HG02623 (cell line): ENCODE measurements at regions not wholly inside any gene's neighbourhood (a gene's known extent, or its start where the extent isn't known, plus 50 kb on each side); places are given as distances from the start of the nearest gene placed in this dataset.

ENCODE experiments used
- ATAC-seq: cut with Tn5 transposase; IDR thresholded peaks from one replicate; pipeline ENCODE4 v1.9.1; 2021; ENCODE audit warnings: moderate library complexity; ENCODE audit not compliant: unreplicated experiment

DNA sequence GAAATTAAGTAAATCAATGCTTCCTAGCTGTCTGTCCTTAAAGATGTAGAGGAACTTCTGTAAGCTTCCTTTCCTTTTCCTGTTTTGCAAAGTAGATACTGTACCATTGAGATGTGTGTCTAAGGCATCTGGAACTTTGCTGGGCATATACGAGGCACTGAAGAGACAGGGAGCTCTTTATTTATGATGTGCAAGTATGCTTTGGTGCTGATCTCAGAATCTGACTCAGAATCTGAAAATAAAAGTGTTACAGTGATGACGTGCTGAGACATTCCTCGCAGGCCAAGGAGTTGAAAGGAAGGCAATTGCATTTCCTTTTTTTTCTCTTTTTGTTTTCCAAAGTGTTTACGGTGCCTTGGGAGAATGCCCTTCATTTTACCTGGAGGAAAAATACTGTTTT lies 230.9 kb upstream of the RGPD4 start:
- no peak for ATAC-seq

DNA sequence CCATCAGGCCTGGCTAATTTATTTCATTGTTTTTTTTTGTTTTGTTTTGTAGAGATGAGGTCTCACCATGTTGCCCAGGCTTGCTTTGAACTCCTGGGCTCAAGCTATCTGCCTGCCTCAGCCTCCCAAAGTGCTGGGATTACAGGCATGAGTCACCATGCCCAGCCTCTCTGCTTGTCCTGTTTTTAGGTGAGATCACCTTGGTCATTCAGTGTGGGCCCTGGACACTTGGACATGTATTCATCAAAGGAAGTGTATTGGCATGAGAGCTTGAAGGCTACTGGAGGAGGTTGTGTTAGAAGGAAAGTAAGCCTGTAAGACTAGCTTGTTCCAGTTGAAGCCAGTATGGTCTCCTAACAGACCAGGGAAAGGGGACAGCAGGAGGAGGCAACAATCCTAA lies 229.2 kb upstream of the RGPD4 start:
- no peak for ATAC-seq

DNA sequence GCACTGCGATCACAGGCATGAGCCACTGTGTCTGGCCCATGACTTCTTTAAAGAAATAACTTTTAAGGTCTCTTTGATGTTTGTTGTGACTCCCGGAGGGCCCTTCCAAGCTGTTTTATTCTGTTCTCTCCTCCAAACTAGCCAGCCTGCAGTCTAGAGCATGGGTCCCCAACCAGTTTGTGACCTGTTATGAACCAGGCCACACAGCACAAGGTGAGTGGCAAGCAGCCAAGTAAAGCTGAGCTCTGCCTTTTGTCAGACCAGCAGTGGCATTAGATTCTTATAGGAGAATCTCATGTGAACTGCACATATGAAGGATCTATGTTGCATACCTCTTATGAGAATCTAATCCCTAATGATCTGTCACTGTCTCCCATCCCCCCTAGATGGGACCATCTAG lies 223.9 kb upstream of the RGPD4 start:
- no peak for ATAC-seq

DNA sequence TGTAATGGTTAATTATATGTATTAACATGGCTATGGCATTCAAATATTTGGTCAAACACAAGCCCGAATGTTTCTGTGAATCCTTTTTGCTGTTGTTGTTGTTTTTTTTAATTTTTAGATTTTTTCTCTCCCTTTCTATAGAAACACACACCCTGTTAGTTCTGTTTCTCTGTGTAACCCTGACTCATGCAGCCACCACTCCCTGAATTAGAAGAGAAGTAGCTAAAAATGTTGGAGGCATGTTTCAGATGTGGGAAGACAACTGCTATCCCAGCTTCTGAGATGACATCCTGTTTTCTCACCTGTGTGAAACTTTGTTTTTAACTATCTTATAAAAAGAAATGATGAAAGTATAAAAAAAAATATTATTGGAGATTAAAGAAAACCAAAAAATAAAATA lies 219.6 kb upstream of the RGPD4 start:
- ATAC-seq: no peak

DNA sequence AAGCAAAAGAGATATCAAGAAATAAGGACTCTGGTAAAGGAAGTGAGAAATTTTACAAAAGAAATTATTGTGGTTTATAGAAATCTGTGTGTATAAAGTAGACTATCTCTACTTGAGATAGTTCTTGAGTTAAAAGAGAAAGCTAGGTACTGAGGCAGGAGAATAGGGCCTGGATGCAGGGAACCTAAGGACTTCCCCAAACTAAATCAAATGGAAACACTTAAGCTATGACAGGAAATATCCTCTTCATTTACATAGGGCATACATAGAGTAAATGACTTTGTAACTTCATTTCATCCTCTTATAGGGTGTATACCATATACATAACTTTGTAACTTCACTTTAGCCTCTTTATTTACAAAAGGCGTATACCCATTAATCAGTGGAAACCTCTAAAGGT lies 219.2 kb upstream of the RGPD4 start:
- ATAC-seq: no peak

DNA sequence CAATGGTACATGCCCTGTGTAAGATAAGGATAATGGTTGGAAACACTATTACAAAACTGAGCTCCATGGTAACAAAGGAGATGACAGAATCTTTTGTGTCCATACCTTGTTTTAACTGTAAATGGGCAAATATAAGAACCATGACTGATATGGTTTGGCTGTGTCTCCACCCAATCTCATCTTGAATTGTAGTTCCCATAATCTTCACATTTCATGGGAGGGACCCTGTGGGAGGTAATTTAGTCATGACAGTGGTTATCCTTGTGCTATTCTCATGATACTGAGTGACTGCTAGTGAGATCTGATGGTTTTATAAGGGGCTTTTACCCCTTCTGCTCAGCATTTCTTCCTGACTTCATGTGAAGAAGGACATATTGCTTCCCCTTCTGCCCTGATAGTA lies 211.7 kb upstream of the RGPD4 start:
- ATAC-seq: no peak

DNA sequence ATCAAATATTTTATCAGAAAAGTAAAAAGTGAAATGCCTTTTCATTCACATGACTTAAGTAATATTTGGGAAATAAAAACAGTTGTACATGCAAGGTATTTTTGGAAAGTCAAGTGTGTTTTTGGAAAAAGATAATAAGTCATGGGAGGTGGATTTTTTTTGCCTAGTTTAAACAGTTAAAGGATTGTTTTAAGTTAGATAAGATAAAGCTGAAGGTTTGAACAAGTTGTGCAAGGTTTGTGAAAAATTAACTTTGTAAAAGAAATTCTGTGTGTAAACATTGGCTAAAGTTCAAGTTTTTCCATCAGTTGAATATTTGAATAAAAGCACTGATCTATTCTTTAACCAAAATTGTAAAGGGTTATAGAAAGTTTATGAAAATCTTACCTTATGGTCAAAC lies 207.9 kb upstream of the RGPD4 start:
- no peak for ATAC-seq

DNA sequence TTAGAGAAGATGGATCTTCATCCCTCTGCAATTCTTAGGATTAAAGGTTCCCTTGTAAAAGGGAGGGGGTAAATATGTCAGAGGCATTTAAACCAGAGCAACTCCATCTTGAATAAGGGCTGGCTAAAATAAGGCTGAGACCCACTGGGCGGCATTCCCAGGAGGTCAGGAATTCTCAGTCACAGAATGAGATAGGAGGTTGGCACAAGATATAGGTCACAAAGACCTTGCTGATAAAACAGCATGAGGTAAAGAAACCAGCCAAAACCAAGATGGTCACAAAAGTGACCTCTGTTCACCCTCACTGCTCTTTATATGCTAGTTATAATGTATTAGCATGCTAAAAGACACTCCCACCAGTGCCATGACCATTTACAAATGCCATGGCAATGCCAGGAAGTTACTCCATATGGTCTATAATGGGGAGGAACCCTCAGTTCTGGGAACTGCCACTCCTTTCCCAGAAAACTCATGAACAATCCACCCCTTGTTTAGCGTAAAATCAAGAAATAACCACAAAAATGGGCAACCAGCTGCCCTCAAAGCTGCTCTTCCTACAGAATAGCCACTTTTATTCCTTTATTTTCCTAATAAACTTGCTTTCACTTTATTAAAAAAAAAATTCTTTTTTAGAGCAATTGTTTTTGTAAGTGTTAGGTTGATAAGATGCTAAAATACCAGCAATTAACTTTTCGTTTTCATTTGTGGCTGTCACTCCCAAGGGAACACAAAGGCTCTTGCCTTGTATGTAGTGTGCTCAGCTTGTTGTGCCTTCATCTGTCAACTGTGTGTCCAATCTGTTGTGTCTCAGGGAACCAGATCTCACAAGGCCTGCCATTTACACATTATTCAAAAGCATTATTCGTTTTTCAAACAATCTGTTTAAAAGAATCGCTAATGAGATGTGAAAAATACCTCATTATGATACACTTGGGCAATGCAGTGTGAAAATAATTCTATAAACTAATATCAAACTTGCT lies 205.2 kb upstream of the RGPD4 start:
- no peak for ATAC-seq

DNA sequence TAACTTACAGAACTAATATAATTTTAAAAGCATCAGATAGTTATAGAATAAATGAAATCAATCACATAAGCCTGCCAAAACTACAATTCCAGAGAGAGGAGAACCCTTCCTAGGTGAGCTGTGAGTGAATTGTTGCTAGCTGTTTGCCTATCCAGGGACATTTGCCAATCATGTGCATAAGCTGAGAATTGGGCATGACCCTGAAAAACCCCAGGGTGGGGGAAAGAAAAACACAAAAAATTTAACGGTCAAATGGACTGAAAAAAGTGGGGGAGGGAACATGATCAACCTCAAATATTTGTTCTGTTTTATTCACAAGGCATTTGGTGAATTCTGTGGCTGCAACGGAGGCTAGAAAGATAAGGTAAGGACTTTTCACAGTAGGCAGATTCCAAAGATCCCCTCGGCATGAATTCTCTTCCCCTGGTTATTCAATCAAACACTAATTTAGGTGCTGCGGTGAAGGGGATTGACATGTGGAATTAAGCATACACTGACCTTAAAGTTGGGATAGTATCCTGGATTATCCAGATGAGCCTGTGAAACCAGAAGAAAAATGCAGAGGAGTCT lies 203.9 kb upstream of the RGPD4 start:
- no peak for ATAC-seq

DNA sequence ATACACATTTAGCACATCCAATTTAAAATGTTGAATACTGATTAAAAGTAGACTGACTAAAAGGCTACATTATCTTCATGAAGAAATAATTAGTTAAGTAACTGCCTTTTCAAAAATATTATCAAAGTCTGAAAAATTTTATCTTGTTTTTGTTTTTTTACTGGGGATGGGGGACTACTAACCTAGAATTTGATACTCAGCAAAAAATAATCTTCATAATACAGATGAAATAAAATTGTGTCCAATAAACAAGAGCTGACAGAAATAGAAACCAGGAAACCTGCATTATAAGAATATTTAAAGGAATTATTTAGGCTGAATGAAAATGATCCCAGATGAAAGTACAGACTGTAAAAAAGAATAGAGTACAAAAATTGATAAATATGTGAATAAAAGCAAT lies 200.7 kb upstream of the RGPD4 start:
- no peak for ATAC-seq

DNA sequence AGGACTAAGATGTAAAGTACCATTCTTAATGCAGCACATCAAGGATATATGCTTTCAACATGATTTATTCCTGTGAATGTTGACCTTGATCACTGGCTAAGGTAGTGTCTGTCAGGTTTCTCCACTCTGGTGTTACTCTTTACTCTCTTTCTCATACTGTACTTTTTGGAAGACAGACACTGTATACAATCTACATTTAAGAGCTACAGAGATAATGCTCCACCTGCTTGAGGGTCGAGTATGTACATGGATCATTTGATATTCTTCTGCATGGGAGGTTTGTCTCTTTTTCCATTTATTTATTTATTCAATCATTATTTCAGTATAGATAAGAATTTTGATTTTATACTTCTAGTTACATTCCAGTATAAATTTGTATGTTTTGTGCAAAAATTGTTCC lies 199.5 kb upstream of the RGPD4 start:
- no peak for ATAC-seq

DNA sequence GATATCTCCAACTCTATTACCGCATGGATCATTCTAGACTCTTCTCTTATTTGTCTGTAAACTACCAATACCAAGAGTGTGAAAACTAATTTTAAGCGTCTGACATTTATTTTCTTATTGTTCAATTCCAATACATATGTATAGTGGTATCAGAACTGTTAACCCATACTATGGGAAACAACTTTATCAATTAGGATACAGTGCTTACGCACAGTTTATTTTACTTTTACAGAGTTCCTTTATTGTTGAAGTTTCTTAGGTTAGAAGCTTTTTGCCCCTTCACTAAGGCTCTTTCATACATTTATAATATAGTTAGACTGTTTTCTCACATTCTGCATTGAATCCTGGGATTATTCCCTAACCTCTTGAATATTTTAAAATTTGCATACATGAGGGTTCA lies 198.8 kb upstream of the RGPD4 start:
- no peak for ATAC-seq

DNA sequence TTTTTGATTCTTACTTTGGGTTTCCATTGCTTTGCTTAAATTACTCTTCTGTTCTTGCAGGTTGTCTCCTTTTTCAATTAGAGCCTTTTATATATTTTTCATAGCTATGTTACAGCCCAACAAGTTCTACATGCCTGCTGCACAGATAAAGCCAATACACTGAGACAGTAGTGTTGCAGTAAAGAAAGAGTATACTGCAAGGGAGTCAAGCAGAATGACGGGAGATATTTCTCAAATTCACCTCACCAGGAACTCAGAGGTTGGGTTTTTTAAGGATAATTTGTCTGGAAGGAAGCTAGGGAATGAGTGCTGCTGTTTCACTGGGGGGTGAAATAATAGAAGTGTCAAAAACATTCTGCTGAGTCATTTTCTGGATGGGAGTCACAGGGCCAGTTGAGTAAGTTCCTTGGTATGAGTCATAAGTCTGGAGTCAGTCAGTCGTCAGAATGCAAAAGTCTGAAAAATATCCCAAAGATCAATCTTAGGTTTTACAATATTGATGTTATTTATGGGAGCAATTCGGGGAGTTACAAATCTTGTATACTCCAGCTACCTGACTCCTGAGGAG lies 193.0 kb upstream of the RGPD4 start:
- no peak for ATAC-seq

DNA sequence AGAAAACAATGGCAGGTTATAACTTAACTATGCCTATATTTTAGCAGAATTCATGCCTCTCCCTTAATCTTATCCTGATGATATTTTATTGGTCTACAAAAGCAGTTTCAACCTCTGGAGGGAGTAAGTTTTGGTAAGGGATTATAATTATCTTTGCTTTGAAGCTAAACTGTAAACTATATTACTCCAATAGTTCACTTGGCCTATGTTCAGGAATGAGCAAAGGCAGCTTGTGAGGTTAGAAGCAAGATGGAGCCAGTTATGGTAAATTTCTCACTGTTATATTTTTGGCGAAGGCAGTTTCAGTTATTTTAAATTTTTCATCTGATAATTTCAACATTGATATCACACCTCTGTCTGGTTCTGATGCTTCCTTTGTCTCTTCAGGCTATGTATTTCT lies 192.5 kb upstream of the RGPD4 start:
- no peak for ATAC-seq

DNA sequence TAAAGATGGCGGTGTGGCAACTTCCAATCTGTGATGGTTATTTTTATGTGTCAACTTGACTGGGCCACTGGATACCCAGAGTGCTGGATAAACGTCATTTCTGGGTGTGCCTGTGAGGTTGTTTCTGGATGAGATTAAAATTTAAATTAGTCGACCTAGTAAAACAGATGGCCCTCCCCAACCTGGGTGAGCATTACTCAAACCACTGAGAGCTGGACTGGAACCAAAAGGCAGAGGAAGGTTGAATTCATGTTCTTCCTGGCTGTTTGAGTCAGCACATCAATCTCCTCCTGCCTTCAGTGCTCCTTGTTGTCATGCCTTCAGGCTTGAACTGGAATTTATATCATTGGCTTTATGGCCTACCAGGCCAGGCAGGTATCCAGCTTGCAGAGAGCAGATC lies 190.8 kb upstream of the RGPD4 start:
- ATAC-seq: no peak

DNA sequence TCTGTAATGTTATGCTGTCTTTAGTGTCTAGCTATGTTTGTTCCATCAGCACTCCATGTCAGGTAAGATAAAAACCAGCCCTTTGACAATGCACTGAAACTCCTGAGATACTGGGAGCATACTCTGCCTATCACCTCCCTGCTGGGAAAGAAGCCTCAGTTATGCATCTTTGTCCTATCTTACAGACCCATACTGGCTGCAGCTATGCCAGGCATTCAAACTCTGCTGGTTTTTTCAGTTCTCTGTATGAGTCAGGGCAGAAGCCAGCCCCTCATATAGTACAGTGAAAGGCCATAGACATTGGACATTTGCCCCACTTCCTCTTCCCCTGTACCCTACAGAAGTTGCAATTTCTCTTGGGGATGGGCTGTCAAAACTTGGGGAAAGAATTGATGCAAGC lies 181.1 kb upstream of the RGPD4 start:
- no peak for ATAC-seq

DNA sequence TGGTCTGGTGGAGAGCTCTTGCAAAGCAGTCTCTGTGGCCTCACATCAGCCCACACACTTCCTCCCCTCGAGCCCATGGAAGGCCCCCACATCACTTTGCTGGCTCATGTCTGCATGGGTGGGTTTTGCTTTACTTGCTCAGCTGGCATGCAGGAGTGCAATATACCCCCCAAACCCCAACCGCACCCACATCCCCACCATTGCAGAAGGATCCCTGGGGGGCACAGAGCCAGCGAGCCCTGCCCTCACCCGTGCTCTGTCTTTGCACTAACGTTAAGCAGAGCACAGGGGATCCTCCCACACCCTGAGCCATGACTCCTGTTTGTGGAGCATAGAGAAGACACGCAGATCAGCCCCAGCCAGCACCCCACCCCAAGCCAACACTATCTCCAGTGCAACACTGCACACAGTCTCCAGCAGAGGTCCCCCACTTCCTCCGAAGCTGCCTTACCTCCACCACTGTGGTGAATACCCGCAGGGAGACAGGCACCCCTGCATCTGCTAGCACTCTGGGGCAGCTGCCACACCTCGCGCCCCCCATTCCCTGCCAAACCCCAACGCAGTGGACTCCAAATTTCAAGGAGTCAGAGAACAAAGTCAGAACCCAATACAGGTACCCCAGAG lies 177.8 kb upstream of the RGPD4 start:
- ATAC-seq: no peak

DNA sequence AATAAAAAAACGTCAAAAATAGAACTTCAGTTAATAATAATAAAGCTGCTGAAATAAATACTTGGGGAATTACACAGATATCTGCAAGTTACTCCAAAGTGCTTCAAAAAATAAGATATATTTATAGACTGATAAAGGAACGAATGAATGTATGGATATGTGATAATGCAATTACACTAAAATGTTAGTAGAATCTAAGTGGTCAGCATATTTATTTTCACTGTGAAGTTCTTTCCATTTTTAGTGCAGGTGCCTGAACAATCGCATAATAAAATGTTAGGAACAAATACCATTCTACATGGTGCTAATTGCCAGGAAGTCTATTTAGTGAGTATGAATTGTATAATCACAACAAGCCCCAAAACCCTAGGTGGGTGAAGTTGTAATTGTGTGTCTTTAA lies 169.6 kb upstream of the RGPD4 start:
- no peak for ATAC-seq

DNA sequence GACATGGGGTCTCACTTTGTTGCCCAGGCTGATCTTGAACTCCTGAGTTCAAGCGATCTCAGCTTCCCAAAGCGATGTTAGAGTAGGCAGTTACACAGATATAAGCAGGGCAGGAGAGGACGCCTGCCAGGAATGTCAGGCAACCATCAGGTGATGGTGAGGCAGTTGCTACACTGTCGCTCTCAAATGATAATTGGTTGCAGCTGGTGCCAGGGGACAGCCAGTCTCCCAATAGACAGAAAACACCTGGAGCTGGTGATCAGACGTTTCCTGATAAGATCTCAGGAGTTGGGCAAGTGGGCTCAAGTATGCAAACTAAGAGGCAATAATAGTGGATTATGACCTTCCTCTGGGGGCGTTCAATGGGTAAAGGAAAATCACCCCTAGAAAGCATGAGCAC lies 163.1 kb upstream of the RGPD4 start:
- no peak for ATAC-seq

DNA sequence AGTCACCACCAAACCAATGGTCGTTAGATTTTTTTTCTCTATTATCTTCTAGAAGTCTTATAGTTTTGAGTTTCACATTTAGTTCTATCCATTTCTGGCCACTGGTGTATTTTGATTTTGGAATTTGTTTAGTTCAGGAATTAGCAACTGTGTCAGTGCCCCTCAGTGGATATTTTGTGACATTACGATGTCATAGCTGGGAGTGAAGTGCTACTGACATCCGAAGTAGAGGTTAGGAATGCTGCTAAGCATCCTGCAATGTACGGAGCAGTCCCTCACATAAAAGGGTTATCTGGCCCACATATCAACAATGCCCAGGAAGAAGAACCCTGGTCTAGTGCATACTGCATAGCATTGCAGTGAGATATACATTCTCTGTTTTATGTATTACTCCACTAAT lies 157.4 kb upstream of the RGPD4 start:
- no peak for ATAC-seq

DNA sequence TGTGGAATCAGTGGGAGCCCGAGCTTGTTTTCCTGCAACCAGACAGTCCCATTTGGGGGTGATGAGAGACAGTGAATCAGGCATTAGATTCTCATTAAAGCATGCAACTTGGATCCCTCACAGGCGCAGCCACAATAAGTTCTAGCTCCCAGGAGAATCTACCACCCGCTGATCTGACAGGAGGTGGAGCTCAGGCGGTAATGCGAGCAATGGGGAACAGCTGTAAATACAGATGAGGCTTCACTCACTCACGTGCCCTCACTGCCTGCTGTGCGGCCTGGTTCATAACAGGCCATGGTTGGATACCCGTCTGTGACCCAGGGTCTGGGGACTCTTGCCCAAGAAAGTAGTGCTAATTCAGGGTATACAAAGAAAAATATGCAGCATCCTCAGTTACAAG lies 144.8 kb upstream of the RGPD4 start:
- ATAC-seq: no peak

DNA sequence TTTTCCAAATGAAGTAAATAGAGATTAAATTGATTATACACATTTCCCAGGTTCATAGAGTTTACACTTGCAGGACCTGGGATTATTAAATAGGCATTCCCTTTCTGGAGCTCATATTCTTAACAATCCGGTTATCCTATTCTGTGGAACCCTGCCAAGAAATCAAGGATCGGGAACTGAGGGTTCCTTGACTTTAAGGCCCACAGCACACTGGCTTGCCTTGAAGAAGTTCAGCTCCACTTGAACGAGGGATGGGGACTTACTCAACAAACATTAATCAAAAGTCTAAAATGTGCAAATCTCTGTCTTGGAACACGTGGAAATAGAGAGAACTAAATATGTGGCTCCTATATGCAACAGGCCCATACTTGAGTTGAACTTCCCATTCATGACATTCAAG lies 142.3 kb upstream of the RGPD4 start:
- ATAC-seq: no peak
